Kidney epithelial cell (primary cell): ENCODE measurements at regions not wholly inside any gene's neighbourhood (a gene's known extent, or its start where the extent isn't known, plus 50 kb on each side); places are given as distances from the start of the nearest gene placed in this dataset.

ENCODE experiments used
- DNase-seq: peaks from one replicate; pipeline ENCODE4 v3.0.0-alpha.2; 2010; ENCODE audit warnings: low read depth
- H3K27me3 ChIP-seq: 2 replicates; pipeline ENCODE4 v1.6.0; 2011; ENCODE audit warnings: low read length; ENCODE audit not compliant: control insufficient read depth, insufficient read depth
- H3K36me3 ChIP-seq: 2 replicates; pipeline ENCODE4 v1.5.1; 2011; ENCODE audit warnings: low read length; ENCODE audit not compliant: control insufficient read depth, insufficient read depth
- H3K4me3 ChIP-seq: 2 replicates; pipeline ENCODE4 v1.5.1; 2011; ENCODE audit warnings: low read depth, mild to moderate bottlenecking, control low read depth, low read length
- TF ChIP-seq, protein P1 (sequence below): IDR thresholded peaks from 2 replicates; pipeline ENCODE4 v1.5.1; 2011; ENCODE audit warnings: mild to moderate bottlenecking, moderate library complexity, low read length, control low read depth, inconsistent platforms; ENCODE audit not compliant: insufficient read depth, poor library complexity, severe bottlenecking

DNA sequence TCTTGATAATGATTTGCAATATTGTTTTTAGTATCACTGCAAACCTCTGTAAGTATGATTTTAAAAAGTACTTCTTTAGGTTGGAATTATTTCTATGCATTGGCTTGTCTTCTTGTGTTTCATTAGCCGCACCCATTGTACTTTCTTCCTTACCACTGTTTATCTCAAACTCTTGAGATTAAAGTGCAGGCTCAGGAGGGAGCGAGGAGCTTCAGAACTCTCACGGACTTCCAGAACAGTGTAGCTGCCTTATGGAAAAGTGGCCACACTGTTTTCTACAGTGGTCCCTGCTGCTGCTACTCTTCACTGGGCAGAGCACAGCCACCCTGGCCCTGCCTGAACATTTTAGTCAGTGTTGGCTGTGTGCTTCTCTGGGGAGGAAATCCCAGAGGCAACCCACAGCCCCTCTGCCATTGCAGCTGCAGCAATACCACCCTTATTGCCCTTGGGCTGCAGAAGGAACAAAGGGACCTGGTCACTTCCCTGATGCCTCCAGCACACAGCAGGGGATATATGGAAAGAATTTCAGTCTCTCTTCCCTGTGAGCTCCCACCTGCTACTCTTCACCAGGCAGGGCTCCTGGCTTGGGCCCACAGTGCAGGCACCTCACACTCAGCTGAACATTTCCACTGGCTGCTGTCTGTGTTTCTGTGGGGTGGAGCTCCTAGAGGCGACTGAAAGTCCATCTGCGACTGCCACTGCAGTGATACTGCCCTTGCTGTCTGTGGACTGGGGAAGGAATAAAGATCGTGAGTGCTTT lies 91.7 kb upstream of the MAP3K4 start:
- Histone ChIP-seq H3K4me3 (no peak overlapping the region), H3K36me3 (no peaks in the 10 kb centered on the region), H3K27me3 (no peaks in the 10 kb centered on the region)
- TF ChIP-seq, protein P1, sequence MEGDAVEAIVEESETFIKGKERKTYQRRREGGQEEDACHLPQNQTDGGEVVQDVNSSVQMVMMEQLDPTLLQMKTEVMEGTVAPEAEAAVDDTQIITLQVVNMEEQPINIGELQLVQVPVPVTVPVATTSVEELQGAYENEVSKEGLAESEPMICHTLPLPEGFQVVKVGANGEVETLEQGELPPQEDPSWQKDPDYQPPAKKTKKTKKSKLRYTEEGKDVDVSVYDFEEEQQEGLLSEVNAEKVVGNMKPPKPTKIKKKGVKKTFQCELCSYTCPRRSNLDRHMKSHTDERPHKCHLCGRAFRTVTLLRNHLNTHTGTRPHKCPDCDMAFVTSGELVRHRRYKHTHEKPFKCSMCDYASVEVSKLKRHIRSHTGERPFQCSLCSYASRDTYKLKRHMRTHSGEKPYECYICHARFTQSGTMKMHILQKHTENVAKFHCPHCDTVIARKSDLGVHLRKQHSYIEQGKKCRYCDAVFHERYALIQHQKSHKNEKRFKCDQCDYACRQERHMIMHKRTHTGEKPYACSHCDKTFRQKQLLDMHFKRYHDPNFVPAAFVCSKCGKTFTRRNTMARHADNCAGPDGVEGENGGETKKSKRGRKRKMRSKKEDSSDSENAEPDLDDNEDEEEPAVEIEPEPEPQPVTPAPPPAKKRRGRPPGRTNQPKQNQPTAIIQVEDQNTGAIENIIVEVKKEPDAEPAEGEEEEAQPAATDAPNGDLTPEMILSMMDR, result no peak
- DNase-seq, result no peak

DNA sequence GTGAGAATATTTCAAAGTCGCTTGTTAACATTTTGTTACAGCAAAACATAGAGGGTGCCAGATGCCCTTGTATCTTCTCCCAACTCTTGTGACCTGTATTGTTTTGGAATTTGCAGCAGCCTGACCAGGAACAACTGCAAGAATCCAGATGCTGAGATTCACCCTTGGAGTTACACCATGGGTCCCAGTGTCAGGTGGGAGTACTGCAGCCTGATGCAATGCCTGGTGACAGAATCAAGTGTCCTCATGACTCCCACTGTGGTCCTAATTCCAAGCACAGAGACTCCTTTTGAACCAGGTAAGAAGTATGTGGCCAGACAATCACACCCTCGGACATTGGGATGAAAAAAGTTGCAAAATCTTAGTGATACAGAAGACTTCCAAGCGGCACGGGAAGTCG lies 79.6 kb upstream of the MAP3K4 start:
- Histone ChIP-seq H3K27me3 (no peaks in the 10 kb centered on the region), H3K4me3 (no peak overlapping the region), H3K36me3 (no peaks in the 10 kb centered on the region)
- no peak for DNase-seq
- TF ChIP-seq, protein P1, result no peak

DNA sequence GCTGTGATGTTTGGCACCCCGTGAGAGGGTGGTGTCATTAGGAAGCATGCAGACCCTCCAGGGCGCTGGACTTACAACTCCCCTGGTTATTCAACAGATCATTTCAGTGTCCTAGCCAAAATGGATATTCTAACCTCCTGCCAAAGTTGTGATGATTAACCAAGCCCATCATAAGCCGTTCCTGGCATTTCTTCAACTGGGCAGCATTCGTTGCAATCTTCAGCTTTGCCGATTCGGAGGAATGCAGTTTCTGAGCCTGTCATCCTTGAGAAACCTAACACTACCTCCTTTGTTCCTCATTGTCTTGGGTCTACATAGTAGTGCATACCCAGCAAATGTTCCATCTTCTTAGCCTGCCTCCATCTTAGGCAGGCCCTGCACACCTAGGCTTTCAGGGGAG lies 79.2 kb upstream of the MAP3K4 start:
- Histone ChIP-seq H3K4me3 (no peak overlapping the region), H3K27me3 (no peaks in the 10 kb centered on the region), H3K36me3 (no peaks in the 10 kb centered on the region)
- TF ChIP-seq, protein P1, result no peak
- DNase-seq, result no peak

DNA sequence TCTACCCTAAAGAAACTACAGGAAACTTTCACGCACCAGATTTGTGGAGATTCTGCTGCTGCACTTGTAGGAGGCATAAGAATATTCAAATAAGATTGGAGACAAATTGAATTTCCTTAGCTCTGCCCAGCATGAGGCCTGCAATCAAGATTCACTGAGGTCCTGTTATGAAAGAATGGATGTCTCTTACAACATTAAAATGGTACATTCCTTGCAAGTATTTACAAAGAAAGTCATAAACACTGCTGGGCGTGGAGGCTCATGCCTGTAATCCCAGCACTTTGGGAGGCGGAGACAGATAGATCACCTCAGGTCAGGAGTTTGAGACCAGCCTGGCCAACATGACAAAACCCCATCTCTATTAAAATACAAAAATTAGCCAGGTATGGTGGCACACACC lies 74.0 kb upstream of the MAP3K4 start:
- no peak overlapping the region for H3K4me3 ChIP-seq
- TF ChIP-seq, protein P1, result no peak
- no peaks in the 10 kb centered on the region for H3K27me3 ChIP-seq
- DNase-seq, result no peak
- no peaks in the 10 kb centered on the region for H3K36me3 ChIP-seq

DNA sequence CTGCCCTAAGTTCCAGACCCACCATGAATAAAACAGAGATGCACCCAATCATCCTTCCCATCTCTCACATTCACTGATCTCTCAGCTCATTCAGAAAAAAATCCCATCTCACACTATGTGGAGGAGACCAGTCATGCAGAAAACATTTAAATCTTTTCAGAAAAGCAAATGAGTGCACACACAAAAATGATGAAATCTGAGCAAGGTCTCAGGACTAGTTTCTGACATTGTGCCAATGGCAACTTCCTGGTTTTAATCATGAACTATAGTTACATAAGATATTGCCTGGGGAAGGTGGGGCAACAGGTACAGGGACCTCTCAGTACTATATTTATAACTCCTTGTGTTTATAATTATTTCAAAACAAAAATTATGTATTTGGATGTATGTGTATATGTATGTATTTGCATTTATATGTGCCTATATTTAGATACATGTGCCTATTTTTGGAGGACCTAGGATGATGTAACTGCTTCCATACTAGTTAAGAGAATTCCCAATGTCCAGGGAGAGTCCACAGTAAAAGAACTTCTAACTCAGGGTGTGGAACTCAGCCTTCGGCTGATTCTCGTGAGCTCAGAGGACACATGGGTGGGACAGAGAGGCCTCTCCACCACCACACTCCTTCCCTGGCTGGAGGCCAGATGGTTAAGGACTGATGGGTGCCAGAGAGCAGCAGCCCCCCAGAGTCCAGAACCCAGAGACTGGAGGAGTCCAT lies 71.7 kb upstream of the MAP3K4 start:
- DNase-seq, result peak; percentile 35
- no peaks in the 10 kb centered on the region for H3K36me3 ChIP-seq
- no peak overlapping the region for H3K4me3 ChIP-seq
- TF ChIP-seq, protein P1, result no peak
- no peaks in the 10 kb centered on the region for H3K27me3 ChIP-seq

DNA sequence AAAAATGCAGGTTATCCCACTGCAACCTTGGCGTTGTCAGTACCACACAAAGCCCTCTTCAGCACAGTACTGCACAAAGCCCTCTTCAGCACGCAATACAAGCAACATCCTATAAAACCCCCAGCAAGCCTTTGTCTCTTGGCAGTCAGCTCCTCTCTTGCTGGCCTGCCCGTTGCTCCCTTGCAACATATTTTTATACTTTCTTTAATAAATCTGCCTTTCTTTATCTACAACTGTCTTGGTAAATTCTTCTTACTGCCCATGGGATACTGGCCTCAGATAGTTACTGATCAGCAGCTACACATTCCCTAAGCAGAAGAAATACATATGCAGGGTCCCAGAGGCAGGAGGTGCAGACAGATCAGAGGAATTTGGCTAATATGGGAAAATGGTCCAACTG lies 70.5 kb upstream of the MAP3K4 start:
- H3K27me3 ChIP-seq, result no peaks in the 10 kb centered on the region
- H3K36me3 ChIP-seq, result no peaks in the 10 kb centered on the region
- DNase-seq, result no peak
- TF ChIP-seq, protein P1, result no peak
- no peak overlapping the region for H3K4me3 ChIP-seq
